ENCODE measurements at regions not wholly inside any gene's neighbourhood (a gene's known extent, or its start where the extent isn't known, plus 50 kb on each side); places are given as distances from the start of the nearest gene placed in this dataset.

DNA sequence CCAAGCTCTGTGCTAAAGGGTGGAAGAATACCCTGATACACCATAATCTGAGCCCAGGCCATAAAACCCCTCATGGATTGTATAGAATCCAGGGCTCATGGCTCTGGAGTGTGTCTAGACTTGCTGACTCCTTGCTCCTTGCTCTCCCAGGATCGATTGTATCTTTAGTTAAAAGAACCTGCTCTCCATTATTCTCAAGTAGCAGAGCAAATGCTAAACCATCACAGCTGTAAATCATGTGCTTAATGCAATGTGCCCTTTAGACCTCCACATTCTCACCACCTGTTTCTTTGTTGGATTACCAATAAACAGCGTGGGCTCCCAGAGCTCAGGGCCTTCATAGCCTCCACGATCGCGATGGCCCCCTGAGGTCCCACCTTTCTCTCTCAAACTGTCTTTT, 411.6 kb upstream of the FBXO33 start:
- no peak for DNase-seq

- DNase-seq, result no peak
Measured at GRCh38 chr14:39841088-39841487, 408.9 kb upstream of the FBXO33 start.

DNA sequence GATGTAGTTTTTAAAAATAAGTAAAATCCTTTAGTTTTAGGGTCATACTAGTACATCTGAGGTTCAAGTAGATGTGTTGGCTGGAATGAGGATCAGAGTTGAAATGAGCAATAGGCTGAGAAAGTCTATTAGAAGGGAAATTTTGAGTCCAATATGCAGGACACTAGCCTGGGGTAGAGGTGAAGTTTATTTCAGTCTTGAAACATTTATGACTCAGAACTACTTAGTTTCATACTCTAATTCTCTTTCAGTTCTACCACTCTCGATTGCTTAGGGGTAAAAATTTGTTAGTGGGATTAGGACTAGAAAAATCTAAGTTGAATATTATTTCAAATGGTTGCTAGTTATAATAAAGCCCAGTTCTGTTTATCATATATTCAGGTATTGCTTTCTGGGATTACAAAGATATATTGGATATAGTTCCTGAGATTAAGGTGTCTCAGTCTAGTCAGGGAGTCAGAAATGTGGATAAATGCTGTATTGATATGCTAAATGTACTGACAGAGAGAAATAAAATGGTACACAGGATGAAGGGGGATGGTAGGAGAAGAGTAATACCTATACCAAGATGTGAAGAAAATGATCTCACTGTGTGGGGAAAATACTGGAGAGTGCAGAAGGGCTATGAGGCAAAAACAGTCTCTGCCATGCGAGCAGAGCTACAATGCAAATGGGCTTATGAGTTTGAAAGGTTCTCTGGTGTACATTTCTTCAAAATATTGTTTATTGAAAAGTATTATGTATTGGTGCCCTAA, 395.8 kb upstream of the FBXO33 start:
- DNase-seq, result no peak

DNA sequence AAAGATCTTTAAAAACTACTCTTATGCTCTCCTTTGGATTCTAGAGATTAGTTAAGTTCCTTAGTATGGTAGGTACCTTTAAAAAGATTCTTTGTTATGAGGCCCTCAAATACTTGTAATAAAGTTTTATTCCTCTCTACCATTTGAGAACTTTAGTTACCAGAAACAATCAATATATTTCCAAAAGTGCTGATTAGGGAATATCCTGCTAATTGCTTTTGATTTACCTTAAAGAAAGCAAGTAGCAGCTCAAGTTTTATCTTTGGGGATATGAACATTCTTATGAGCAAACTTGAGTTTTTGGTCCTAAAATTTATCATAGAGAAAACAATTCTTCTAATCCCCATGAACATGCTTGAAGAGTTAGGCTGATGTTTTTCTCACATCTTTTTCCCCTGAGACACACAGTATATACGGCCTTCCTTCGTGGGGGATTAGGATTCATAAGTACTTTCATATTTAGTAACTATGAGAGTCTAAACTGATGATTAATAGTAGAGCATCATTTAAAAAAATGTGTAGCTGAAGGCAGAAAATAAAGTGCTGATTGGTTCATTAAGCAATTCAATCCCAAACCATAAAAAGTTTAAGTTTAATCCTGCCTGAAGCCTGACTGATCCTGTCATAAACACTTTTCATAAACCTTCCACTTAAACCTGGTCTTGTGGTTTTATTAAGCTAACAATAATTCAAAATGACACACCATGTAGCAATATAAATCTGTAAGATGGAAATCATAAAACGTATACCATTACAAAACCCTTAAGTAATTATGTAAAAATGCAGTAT, 380.5 kb upstream of the FBXO33 start:
- DNase-seq, result no peak

DNA sequence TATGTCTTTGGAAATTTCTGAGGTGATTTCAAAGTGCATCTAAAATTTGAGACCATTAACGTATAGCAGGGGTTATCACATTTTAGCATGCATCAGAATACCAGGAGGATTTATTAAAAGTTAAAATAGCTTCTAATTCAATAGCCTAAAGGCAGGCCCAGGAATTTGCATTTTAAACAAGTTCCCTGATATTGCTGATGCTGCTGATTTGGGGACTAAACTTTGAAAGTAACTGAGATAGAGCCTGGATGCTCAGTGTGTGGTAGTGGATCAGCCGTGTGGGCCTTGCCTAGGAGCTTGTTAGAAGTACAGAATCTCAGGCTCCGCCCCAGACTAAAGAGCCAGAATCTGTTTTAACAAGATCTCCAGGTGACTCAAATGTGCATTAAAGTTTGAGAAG, 375.0 kb upstream of the FBXO33 start:
- no peak for DNase-seq

GRCh38 chr14:39784461-39784860, 352.2 kb upstream of the FBXO33 start:
- no peak for DNase-seq

GRCh38 chr14:39781466-39781865, 349.2 kb upstream of the FBXO33 start:
- no peak for DNase-seq

DNA sequence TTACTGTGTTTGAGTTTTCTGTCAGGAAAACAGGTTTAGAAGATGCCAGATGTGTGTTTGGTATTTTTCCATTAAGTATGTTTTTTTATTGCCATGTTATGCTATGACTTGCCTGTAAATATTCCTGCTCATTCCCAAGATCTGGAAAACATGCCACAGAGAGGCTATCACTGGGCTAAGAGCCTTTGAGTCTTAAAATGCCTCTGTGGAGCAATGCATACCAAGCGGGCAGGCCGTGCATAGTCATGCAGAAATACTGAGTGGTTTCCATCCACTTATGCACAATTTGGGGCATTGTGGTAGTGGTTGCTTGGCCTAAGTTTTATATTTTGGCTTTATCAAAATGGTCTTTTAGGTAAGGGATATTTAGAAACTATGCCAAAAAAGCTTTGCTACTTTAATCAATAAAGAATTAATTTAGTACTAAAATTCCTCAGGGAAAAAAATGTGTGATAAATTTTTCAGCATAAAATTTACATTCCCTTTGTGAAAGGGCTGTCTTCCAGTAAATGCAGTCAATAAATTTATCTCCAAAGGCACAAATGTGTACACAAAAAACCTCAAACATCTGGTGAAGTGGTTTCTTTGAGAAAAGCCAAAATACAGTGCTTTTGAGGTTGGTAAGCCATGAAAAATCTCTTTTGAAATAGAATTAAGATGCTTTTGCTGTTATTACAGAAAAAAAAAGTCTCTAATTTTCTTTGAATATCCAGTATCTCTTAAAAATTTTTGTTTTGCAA, 341.3 kb upstream of the FBXO33 start:
- DNase-seq, result peak; percentile 49

DNA sequence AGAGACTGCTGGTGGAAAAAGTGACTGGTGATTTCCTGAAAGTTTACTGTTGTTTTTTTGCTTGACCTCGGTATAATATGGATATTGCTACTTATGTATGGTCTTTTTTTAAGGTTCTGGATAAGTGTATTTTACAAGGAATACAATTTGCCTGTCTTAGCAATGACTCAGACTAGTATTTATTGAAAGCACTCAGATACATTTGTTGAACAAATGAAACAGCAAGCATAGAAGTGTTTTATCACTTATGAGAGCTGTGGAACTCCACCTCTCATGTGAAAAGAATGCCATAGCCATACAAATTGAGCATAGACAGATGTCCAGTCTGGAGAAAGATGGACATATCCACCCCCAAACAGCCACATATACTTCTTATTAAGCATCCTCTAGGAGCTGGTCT, 340.4 kb upstream of the FBXO33 start:
- no peak for DNase-seq

- peak; percentile 97 for DNase-seq
Measured at GRCh38 chr14:39768589-39768988, 336.4 kb upstream of the FBXO33 start.

DNA sequence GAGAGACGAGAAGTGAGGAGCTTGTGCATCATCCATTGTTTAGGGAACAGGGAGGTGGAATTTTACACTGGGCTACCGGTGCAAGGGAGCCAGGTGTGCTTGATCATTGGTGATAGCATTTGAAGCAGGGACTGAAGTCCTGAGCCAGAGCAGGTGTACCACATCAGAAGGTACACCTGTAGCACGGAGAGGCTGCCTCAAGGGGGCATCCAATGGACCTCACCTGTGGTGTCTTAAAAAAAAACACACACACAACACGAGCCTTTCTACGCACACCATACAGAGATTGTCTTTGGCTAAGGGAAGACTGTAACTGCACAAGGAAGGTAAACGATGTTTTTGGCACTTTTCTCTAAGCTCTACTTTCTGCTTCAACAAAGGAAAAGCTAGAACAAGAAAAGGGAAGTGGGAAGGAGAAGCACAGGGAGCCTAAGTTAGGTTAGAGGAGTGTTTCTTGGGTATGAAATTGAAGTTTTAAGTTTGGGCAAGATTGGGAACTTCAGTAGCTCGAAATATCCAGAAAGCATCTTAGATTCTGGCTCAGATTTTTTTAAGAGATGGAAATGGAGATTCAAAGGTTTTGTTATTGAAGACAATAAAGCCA, 334.3 kb upstream of the FBXO33 start:
- DNase-seq, result no peak

GRCh38 chr14:39765676-39766075, 333.4 kb upstream of the FBXO33 start:
- DNase-seq, result no peak

GRCh38 chr14:39763402-39763890, 331.2 kb upstream of the FBXO33 start:
- DNase-seq, result no peak

DNA sequence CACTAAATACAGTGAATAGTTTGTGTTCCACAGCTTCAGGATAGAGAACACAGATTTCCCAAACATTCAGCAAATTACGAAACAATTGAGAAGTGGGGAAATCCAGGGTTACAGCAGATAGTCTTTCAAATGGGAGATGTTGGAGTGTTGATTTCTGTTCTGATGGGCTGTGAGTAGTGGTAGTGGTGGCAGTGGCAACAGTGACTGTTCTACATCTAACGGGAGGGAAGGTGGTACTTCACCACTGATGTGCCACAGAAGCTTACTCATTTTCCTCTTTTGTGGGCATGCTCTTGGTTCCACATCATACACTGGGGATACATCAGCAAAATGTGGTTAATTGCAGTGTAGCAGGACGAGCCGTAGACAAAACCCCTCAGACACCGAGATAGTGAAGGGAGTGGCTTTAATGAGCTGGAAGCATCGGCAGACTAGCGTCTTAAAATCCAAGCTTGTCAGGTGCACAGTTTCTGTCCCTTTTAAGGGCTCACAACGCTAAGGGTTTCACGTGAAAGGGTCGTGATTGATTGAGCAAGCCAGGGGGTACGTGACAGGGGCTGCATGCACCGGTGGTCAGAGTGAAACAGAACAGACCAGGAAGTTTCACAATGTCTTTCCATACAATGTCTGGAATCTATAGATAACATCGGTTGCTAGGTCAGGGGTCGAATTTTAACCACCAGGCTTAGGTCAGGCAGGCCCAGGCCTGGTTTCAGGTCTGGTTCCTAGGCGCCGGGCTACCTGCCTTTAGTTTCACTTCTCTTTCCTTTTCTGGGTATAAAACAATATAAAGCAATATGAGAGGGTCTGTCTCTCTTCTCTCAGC, 330.6 kb upstream of the FBXO33 start:
- no peak for DNase-seq

DNA sequence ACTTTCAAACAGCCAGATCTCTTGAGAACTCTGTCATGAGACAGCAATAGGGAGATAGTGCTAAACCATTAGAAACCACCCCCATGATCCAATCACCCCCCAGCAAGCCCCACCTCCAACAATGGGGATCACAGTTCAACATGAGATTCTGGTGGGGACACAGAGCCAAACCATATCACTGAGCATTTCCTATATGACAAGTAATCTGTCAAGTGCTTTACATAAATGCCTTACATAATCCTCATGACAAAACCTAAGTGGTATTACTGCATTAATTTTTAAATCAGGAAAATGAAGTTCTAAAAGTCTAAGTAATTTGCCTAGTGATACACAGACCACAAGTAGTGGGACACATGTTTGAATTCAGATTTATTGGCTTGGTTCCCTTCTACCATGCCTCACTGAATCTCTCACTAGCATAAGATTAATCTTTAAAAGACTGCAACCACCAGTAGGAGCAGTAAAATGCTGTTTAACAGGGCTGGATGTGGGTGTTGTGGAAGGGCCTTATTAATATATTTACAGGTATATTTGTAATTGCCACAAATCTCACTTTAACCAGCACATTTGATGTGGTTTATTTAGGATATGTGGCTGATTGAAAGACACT, 323.1 kb upstream of the FBXO33 start:
- no peak for DNase-seq

DNA sequence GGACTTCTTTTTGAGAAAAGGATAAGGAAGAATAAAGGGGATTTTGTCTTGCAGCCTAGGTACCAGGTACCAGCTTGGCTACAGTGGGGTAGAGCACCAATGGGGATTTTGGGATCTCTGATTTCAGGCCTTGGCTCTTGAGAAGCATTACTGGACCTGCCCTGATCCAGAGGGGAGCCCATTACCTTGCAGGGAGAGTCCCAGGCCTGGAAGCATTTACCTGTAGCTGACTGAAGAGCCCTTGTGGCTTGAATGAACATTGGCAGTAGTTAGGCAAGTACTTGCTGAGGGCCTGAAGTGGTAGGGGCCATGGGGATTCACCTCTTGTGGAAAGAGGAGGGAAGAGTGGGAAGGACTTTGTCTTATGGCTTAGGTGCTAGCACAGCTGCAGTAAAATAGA, 308.2 kb upstream of the FBXO33 start:
- peak; percentile 35 for DNase-seq

- DNase-seq, result no peak
Measured at GRCh38 chr14:39739796-39740195, 307.6 kb upstream of the FBXO33 start.

GRCh38 chr14:39734306-39734705, 302.1 kb upstream of the FBXO33 start:
- DNase-seq, result no peak

- DNase-seq, result no peak
Measured at GRCh38 chr14:39733741-39734140, 301.5 kb upstream of the FBXO33 start.

DNA sequence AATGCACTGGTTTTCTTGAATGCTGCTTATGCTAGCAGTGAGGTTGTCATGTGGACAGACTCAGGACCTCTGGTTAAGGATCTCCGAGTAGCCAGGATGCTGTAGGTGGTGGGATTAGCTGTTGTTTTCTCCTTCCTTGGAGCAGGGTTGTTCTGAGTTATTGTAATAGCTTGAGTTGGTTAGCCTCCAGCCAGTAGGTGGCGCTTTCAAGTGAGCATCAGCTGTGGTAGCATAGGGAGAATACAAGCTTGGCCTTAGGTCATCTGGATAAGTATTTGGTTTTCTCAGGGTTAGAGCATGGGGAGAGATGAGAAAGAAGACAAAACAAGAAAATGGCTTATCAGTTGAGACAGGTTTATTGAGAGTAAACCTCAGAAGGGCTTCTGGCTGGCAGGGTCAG, 299.7 kb upstream of the FBXO33 start:
- no peak for DNase-seq

DNA sequence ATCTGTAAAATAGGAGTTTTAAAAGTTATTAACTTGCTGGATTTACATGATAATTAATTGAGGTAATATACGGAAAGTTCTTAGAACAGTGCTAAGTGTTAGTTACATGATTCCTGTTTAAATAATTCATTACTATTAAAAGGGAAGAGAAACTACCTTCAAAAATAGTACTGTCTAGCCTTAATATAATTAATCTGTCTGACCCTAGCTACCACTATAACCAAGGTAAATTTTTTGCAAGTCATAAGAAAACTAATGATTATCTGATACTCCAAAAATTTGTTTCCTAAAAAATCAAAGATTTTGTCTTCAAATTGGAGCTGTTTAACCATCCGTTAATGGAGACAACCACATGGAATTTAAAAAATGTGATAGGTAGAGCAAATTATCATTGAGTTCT, 294.3 kb upstream of the FBXO33 start:
- no peak for DNase-seq
